Vagina (tissue), 2 donors: ENCODE measurements at regions not wholly inside any gene's neighbourhood (a gene's known extent, or its start where the extent isn't known, plus 50 kb on each side); places are given as distances from the start of the nearest gene placed in this dataset.

Experiments used
- DNase-seq, 2 donors: peaks; one replicate each; pipeline ENCODE4 v3.0.0-alpha.2; 2017; ENCODE audit errors: extremely low spot score in 2 of 2
- H3K27ac ChIP-seq: fragments of 200-600 bp; sonication (generic); one replicate; pipeline ENCODE4 v1.5.1; 2019
- H3K27me3 ChIP-seq: fragments of 200-600 bp; sonication (generic); one replicate; pipeline ENCODE4 v1.5.1; 2019
- H3K36me3 ChIP-seq, 2 donors: fragments of 200-600 bp; sonication (generic); one replicate each; pipeline ENCODE4 v1.5.1; 2017 to 2019
- H3K4me1 ChIP-seq: fragments of 200-600 bp; sonication (generic); one replicate; pipeline ENCODE4 v1.5.1; 2019
- H3K4me3 ChIP-seq, 2 donors: fragments of 200-600 bp; sonication (generic); 1 replicate in 1 of 2; 2 replicates in 1 of 2; pipeline ENCODE4 v1.5.1; 2016 to 2019
- H3K9me3 ChIP-seq: fragments of 200-600 bp; sonication (generic); one replicate; pipeline ENCODE4 v1.5.1; 2019
- CTCF ChIP-seq, 3 experiments: fragments of 450-650 bp in 2 of 3; fragments of 200-600 bp in 1 of 3; sonication (generic) in 1 of 3; IDR thresholded peaks; one replicate each; pipeline ENCODE4 v1.5.1; 2017 to 2019; ENCODE audit warnings: antibody characterized with exemption in 3 of 3, mild to moderate bottlenecking in 2 of 3, moderate library complexity in 2 of 3
- POLR2A ChIP-seq, 2 donors: fragments of 450-650 bp; IDR thresholded peaks; one replicate each; pipeline ENCODE4 v1.6.1; 2017; ENCODE audit warnings: antibody characterized with exemption in 2 of 2, mild to moderate bottlenecking in 2 of 2, moderate library complexity in 2 of 2
- POLR2AphosphoS5 ChIP-seq, 2 donors: sonication (generic); formaldehyde crosslinking; IDR thresholded peaks; one replicate each; pipeline ENCODE4 v1.9.0; 2017; ENCODE audit warnings: antibody characterized with exemption in 2 of 2, mild to moderate bottlenecking in 2 of 2, low read depth in 1 of 2; ENCODE audit not compliant: insufficient read depth in 1 of 2
- intact Hi-C: fragments of 100-400 bp; cut with DNase I; formaldehyde crosslinking; loops from one replicate; pipeline ENCODE4 v1.15.1; 2023

- Histone ChIP-seq H3K4me1 (no peaks in the 10 kb centered on the region), H3K9me3 (no peaks in the 10 kb centered on the region), H3K27me3 (no peaks in the 10 kb centered on the region), H3K4me3 (no peak overlapping the region), H3K27ac (no peak overlapping the region), H3K36me3 (no peaks in the 10 kb centered on the region)
- no peak for DNase-seq
- TF ChIP-seq POLR2A (IDR thresholded peaks at IDR 0.05) (no peak), POLR2AphosphoS5 (IDR thresholded peaks at IDR 0.05; ENCODE audit: insufficient read depth in 1 of 2, low read depth in 1 of 2) (no peak), CTCF (IDR thresholded peaks at IDR 0.05) (no peak)
- intact Hi-C loops, result no loop called here
Measured at GRCh38 chr4:24274381-24274941, 309.9 kb downstream of the DHX15 start.

GRCh38 chr4:24273136-24273535 is 311.2 kb downstream of the DHX15 start:
- no peaks in the 10 kb centered on the region for H3K4me1 ChIP-seq
- H3K9me3 ChIP-seq, result no peaks in the 10 kb centered on the region
- DNase-seq, result no peak
- H3K36me3 ChIP-seq, result no peaks in the 10 kb centered on the region
- TF ChIP-seq POLR2AphosphoS5 (IDR thresholded peaks at IDR 0.05; ENCODE audit: insufficient read depth in 1 of 2, low read depth in 1 of 2), result no peak
- H3K27ac ChIP-seq, result no peak overlapping the region
- H3K4me3 ChIP-seq, result no peak overlapping the region
- no peaks in the 10 kb centered on the region for H3K27me3 ChIP-seq
- intact Hi-C loops, result no loop called here

- DNase-seq, result peak in 1 of 2 donors; percentile 22
- H3K27me3 ChIP-seq, result no peaks in the 10 kb centered on the region
- H3K4me1 ChIP-seq, result no peaks in the 10 kb centered on the region
- no peaks in the 10 kb centered on the region for H3K9me3 ChIP-seq
- no peaks in the 10 kb centered on the region for H3K36me3 ChIP-seq
- TF ChIP-seq POLR2A (IDR thresholded peaks at IDR 0.05) (no peak), POLR2AphosphoS5 (IDR thresholded peaks at IDR 0.05; ENCODE audit: insufficient read depth in 1 of 2, low read depth in 1 of 2) (no peak), CTCF (IDR thresholded peaks at IDR 0.05) (no peak)
- no peak overlapping the region for H3K4me3 ChIP-seq
- intact Hi-C loops, result no loop called here
- H3K27ac ChIP-seq, result no peak overlapping the region
Measured at GRCh38 chr4:24266951-24267722, 317.2 kb downstream of the DHX15 start.

- TF ChIP-seq POLR2A (IDR thresholded peaks at IDR 0.05) (no peak), CTCF (IDR thresholded peaks at IDR 0.05) (no peak), POLR2AphosphoS5 (IDR thresholded peaks at IDR 0.05; ENCODE audit: insufficient read depth in 1 of 2, low read depth in 1 of 2) (no peak)
- Histone ChIP-seq H3K9me3 (no peaks in the 10 kb centered on the region), H3K27ac (no peak overlapping the region), H3K4me1 (no peaks in the 10 kb centered on the region), H3K4me3 (no peak overlapping the region), H3K36me3 (no peaks in the 10 kb centered on the region), H3K27me3 (no peaks in the 10 kb centered on the region)
- peak in 1 of 2 donors; percentile 74 for DNase-seq
- intact Hi-C loops, result no loop called here
Measured at GRCh38 chr4:24265989-24266388, 318.4 kb downstream of the DHX15 start.

- TF ChIP-seq POLR2A (IDR thresholded peaks at IDR 0.05) (no peak), CTCF (IDR thresholded peaks at IDR 0.05) (no peak), POLR2AphosphoS5 (IDR thresholded peaks at IDR 0.05; ENCODE audit: insufficient read depth in 1 of 2, low read depth in 1 of 2) (no peak)
- H3K4me1 ChIP-seq, result no peaks in the 10 kb centered on the region
- H3K4me3 ChIP-seq, result no peak overlapping the region
- intact Hi-C loops, result no loop called here
- no peaks in the 10 kb centered on the region for H3K36me3 ChIP-seq
- H3K27me3 ChIP-seq, result no peaks in the 10 kb centered on the region
- H3K9me3 ChIP-seq, result no peaks in the 10 kb centered on the region
- DNase-seq, result no peak
- H3K27ac ChIP-seq, result no peak overlapping the region
Measured at GRCh38 chr4:24262616-24263015, 321.7 kb downstream of the DHX15 start.
